ENCODE measurements at regions not wholly inside any gene's neighbourhood (a gene's known extent, or its start where the extent isn't known, plus 50 kb on each side); places are given as distances from the start of the nearest gene placed in this dataset.

DNA sequence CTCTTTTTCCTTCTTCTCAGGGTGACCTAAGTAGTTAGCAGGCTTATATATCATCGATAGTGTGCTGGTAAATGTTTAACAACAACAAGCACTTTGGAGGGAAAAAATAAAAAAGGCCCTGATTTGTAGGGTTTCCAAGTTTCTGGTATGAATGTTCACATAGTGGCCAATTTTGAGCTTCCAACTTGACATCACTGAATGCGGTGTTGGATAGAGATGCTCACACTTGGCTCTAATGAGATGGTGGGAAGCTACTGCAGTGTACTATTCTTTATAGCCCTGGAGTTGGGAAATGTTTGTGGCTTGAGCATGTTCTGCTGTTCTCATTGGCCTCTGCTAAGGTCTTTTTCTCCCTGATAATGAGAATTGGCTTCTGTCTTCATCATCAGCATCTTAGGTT, 875.3 kb downstream of the PCDH7 start:
- no peaks in the 10 kb centered on the region for H3K27me3 ChIP-seq (ENCODE audit: insufficient read depth, low read length)
- no peak overlapping the region for H2BK5ac ChIP-seq (ENCODE audit: insufficient read length, low read length)
- no peak overlapping the region for H3K4ac ChIP-seq (ENCODE audit: low read depth, low read length)
- TF ChIP-seq, protein P1, sequence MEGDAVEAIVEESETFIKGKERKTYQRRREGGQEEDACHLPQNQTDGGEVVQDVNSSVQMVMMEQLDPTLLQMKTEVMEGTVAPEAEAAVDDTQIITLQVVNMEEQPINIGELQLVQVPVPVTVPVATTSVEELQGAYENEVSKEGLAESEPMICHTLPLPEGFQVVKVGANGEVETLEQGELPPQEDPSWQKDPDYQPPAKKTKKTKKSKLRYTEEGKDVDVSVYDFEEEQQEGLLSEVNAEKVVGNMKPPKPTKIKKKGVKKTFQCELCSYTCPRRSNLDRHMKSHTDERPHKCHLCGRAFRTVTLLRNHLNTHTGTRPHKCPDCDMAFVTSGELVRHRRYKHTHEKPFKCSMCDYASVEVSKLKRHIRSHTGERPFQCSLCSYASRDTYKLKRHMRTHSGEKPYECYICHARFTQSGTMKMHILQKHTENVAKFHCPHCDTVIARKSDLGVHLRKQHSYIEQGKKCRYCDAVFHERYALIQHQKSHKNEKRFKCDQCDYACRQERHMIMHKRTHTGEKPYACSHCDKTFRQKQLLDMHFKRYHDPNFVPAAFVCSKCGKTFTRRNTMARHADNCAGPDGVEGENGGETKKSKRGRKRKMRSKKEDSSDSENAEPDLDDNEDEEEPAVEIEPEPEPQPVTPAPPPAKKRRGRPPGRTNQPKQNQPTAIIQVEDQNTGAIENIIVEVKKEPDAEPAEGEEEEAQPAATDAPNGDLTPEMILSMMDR (conservative IDR thresholded peaks at IDR 0.05), result no peak
- H3K4me1 Mint-ChIP-seq, result peaks cover 3 to 10% of the 10 kb centered on the region in 2 experiments; a peak in 3 of 4 replicates
- no peaks in the 10 kb centered on the region for H3K9me3 Mint-ChIP-seq
- no peak overlapping the region for H2BK20ac ChIP-seq (ENCODE audit: low read depth, low read length, poor library complexity, severe bottlenecking)
- H4K20me1 ChIP-seq (ENCODE audit: control insufficient read depth, insufficient read depth, insufficient read length), result no peaks in the 10 kb centered on the region
- H3K9me3 ChIP-seq (ENCODE audit: control insufficient read depth, low read depth, low read length), result no peaks in the 10 kb centered on the region
- H3K23me2 ChIP-seq (ENCODE audit: insufficient read length, low read depth, low read length, poor library complexity, severe bottlenecking), result no peaks in the 10 kb centered on the region
- H2BK15ac ChIP-seq (ENCODE audit: low read depth, low read length), result no peak overlapping the region
- H3K27ac ChIP-seq (ENCODE audit: insufficient read length, low read depth, low read length), result no peak overlapping the region
- H2BK120ac ChIP-seq (ENCODE audit: low read depth, low read length, poor library complexity, severe bottlenecking), result no peak overlapping the region
- no peak overlapping the region for H3K18ac ChIP-seq (ENCODE audit: insufficient read length, low read depth, low read length)
- no peak overlapping the region for H3K4me3 Mint-ChIP-seq
- H3K4me1 ChIP-seq (ENCODE audit: insufficient read depth, low read length), result peaks cover 2% of the 10 kb centered on the region; the same call in 1 of the 2 replicates
- H2AFZ ChIP-seq (ENCODE audit: low read length), result no peak overlapping the region
- no peak overlapping the region for H2AK5ac ChIP-seq (ENCODE audit: insufficient read length, low read length)
- H3K9ac ChIP-seq (ENCODE audit: extremely low read depth, insufficient read length, low read length), result no peak overlapping the region
- no peak overlapping the region for H3K27ac Mint-ChIP-seq
- H3K56ac ChIP-seq (ENCODE audit: insufficient read length, low read depth, low read length), result no peak overlapping the region
- no peak overlapping the region for H4K5ac ChIP-seq (ENCODE audit: insufficient read length, low read depth, low read length)
- no peak overlapping the region for H3K23ac ChIP-seq (ENCODE audit: insufficient read length, low read depth, low read length)
- no peaks in the 10 kb centered on the region for H3K79me2 ChIP-seq (ENCODE audit: insufficient read depth, low read length)
- no peak overlapping the region for H4K8ac ChIP-seq (replicated peaks; ENCODE audit: insufficient read length, low read depth, low read length)
- no peak overlapping the region for H3K4me2 ChIP-seq (ENCODE audit: insufficient read depth, insufficient read length, low read length)
- no peak for DNase-seq
- no peaks in the 10 kb centered on the region for H3K36me3 Mint-ChIP-seq (ENCODE audit: insufficient read depth in 1 of 3, low read depth in 3 of 3)
- no peak overlapping the region for H3T11ph ChIP-seq (ENCODE audit: low read length)
- no peak overlapping the region for H4K91ac ChIP-seq (ENCODE audit: insufficient read length, low read depth, low read length)
- no CpG with 5 or more reads among the region's 2 CpGs for WGBS (ENCODE audit: extremely low coverage, insufficient read length, low lambda C conversion rate)
- no peak overlapping the region for H3K14ac ChIP-seq (ENCODE audit: insufficient read depth, low read length)
- H3K27me3 Mint-ChIP-seq (ENCODE audit: low read depth), result no peaks in the 10 kb centered on the region
- no peak overlapping the region for H2BK12ac ChIP-seq (ENCODE audit: insufficient read length, low read depth, low read length)
- no peaks in the 10 kb centered on the region for H3K79me1 ChIP-seq (ENCODE audit: insufficient read depth, low read depth, low read length, poor library complexity, severe bottlenecking)

All from H9 (cell line).